BE2C (cell line): ENCODE measurements at regions not wholly inside any gene's neighbourhood (a gene's known extent, or its start where the extent isn't known, plus 50 kb on each side); places are given as distances from the start of the nearest gene placed in this dataset.

Source experiments
- DNase-seq: peaks from one replicate; pipeline ENCODE4 v3.0.0-alpha.2; 2020
- H3K27me3 ChIP-seq: fragments of 250-450 bp; sonication (Bioruptor Pico); 2 replicates; pipeline ENCODE4 v1.5.1; 2020; ENCODE audit warnings: mild to moderate bottlenecking
- H3K36me3 ChIP-seq: fragments of 250-450 bp; sonication (Bioruptor Pico); 2 replicates; pipeline ENCODE4 v1.5.1; 2020; ENCODE audit warnings: mild to moderate bottlenecking
- H3K4me1 ChIP-seq: fragments of 250-450 bp; sonication (Bioruptor Pico); 2 replicates; pipeline ENCODE4 v1.5.1; 2020
- H3K4me3 ChIP-seq: 2 replicates; pipeline ENCODE4 v1.5.1; 2011; ENCODE audit warnings: low read depth, low read length
- H3K9me3 ChIP-seq: fragments of 250-450 bp; sonication (Bioruptor Pico); 2 replicates; pipeline ENCODE4 v1.5.1; 2020
- CTCF ChIP-seq: IDR thresholded peaks from 2 replicates; pipeline ENCODE4 v1.5.1; 2012; ENCODE audit warnings: mild to moderate bottlenecking, low read depth, low read length

- no peaks in the 10 kb centered on the region for H3K4me1 ChIP-seq
- H3K36me3 ChIP-seq: no peaks in the 10 kb centered on the region
- no peaks in the 10 kb centered on the region for H3K27me3 ChIP-seq
- no peak overlapping the region for H3K4me3 ChIP-seq
- no peak for DNase-seq
- no peak for TF ChIP-seq CTCF
- H3K9me3 ChIP-seq: no peaks in the 10 kb centered on the region
Measured at GRCh38 chr4:156443488-156443887, 489.8 kb upstream of the CTSO start.

GRCh38 chr4:156442912-156443311 lies 489.2 kb upstream of the CTSO start:
- no peaks in the 10 kb centered on the region for H3K27me3 ChIP-seq
- no peak for TF ChIP-seq CTCF
- no peaks in the 10 kb centered on the region for H3K9me3 ChIP-seq
- no peak overlapping the region for H3K4me3 ChIP-seq
- DNase-seq: no peak
- no peaks in the 10 kb centered on the region for H3K36me3 ChIP-seq
- H3K4me1 ChIP-seq: no peaks in the 10 kb centered on the region

GRCh38 chr4:156439576-156440200 lies 486.0 kb upstream of the CTSO start:
- no peaks in the 10 kb centered on the region for H3K9me3 ChIP-seq
- H3K27me3 ChIP-seq: no peaks in the 10 kb centered on the region
- DNase-seq: no peak
- no peaks in the 10 kb centered on the region for H3K36me3 ChIP-seq
- TF ChIP-seq CTCF: no peak
- no peak overlapping the region for H3K4me3 ChIP-seq
- H3K4me1 ChIP-seq: no peaks in the 10 kb centered on the region

GRCh38 chr4:156437666-156438065 lies 484.0 kb upstream of the CTSO start:
- H3K27me3 ChIP-seq: no peaks in the 10 kb centered on the region
- no peak for DNase-seq
- no peaks in the 10 kb centered on the region for H3K9me3 ChIP-seq
- H3K4me1 ChIP-seq: no peaks in the 10 kb centered on the region
- H3K4me3 ChIP-seq: no peak overlapping the region
- TF ChIP-seq CTCF: no peak
- H3K36me3 ChIP-seq: no peaks in the 10 kb centered on the region

GRCh38 chr4:156422576-156422975 lies 468.9 kb upstream of the CTSO start:
- Histone ChIP-seq H3K4me3 (no peak overlapping the region), H3K4me1 (no peaks in the 10 kb centered on the region), H3K9me3 (no peaks in the 10 kb centered on the region), H3K27me3 (no peaks in the 10 kb centered on the region), H3K36me3 (no peaks in the 10 kb centered on the region)
- DNase-seq: no peak
- no peak for TF ChIP-seq CTCF

- no peaks in the 10 kb centered on the region for H3K9me3 ChIP-seq
- no peaks in the 10 kb centered on the region for H3K27me3 ChIP-seq
- no peak overlapping the region for H3K4me3 ChIP-seq
- DNase-seq: no peak
- H3K36me3 ChIP-seq: no peaks in the 10 kb centered on the region
- no peak for TF ChIP-seq CTCF
- H3K4me1 ChIP-seq: no peaks in the 10 kb centered on the region
Measured at GRCh38 chr4:156420623-156421022, 467.0 kb upstream of the CTSO start.
